GM08714 (cell line): ENCODE measurements at regions not wholly inside any gene's neighbourhood (a gene's known extent, or its start where the extent isn't known, plus 50 kb on each side); places are given as distances from the start of the nearest gene placed in this dataset.

ENCODE experiments used
- H3K4me3 ChIP-seq: fragments of 200-500 bp; sonication (Bioruptor generic); 2 replicates; pipeline ENCODE4 v1.5.1; 2014; ENCODE audit warnings: mild to moderate bottlenecking, low read length, inconsistent platforms
- ZNF274 ChIP-seq: IDR thresholded peaks from 2 replicates; pipeline ENCODE4 v1.6.1; 2012; ENCODE audit warnings: mild to moderate bottlenecking, low read depth, low read length

GRCh38 chr1:193322211-193322610 lies 135.8 kb upstream of the B3GALT2 start:
- TF ChIP-seq ZNF274 = no peak
- H3K4me3 ChIP-seq = no peak overlapping the region

- no peak overlapping the region for H3K4me3 ChIP-seq
- TF ChIP-seq ZNF274 = no peak
These were observed 134.9 kb upstream of the B3GALT2 start for GRCh38 chr1:193321242-193321840.

GRCh38 chr1:193320270-193320669 lies 133.9 kb upstream of the B3GALT2 start:
- no peak overlapping the region for H3K4me3 ChIP-seq
- no peak for TF ChIP-seq ZNF274

- no peak overlapping the region for H3K4me3 ChIP-seq
- no peak for TF ChIP-seq ZNF274
These were observed 131.9 kb upstream of the B3GALT2 start for GRCh38 chr1:193318347-193318746.

GRCh38 chr1:193313354-193314140 lies 127.1 kb upstream of the B3GALT2 start:
- no peak for TF ChIP-seq ZNF274
- H3K4me3 ChIP-seq = no peak overlapping the region

GRCh38 chr1:193312432-193312831 lies 126.0 kb upstream of the B3GALT2 start:
- H3K4me3 ChIP-seq = no peak overlapping the region
- TF ChIP-seq ZNF274 = no peak

- no peak overlapping the region for H3K4me3 ChIP-seq
- no peak for TF ChIP-seq ZNF274
These were observed 125.0 kb upstream of the B3GALT2 start for GRCh38 chr1:193311226-193311948.

GRCh38 chr1:193310564-193310963 lies 124.2 kb upstream of the B3GALT2 start:
- no peak for TF ChIP-seq ZNF274
- no peak overlapping the region for H3K4me3 ChIP-seq

GRCh38 chr1:193309936-193310475 lies 123.6 kb upstream of the B3GALT2 start:
- TF ChIP-seq ZNF274 = no peak
- no peak overlapping the region for H3K4me3 ChIP-seq

GRCh38 chr1:193308438-193308837 lies 122.0 kb upstream of the B3GALT2 start:
- no peak overlapping the region for H3K4me3 ChIP-seq
- TF ChIP-seq ZNF274 = no peak

GRCh38 chr1:193306430-193306829 lies 120.0 kb upstream of the B3GALT2 start:
- H3K4me3 ChIP-seq = no peak overlapping the region
- no peak for TF ChIP-seq ZNF274
